ENCODE measurements at regions not wholly inside any gene's neighbourhood (a gene's known extent, or its start where the extent isn't known, plus 50 kb on each side); places are given as distances from the start of the nearest gene placed in this dataset.

DNA sequence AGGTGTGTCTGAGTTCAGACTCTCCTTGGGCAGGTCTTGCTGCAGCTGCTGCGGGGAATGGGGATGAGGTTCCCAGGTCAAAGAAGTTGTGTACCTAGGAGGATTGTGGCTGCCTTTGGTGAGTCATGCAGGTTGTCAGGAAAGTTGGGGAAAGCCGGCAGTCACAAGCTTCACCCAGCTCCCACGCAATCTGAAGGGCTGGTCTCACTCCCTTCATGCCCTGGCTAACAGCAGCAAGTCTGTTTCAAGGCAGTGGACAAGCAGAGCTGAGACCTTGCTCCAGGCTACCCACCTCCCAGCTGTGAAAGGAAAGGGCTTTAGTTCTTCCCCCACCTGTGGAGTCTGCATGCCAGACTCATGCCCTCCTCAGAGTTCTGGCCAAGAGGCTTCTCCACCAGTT, 287.2 kb downstream of the DTHD1 start:
- Mint-ChIP-seq H3K4me3 (no peak overlapping the region), H3K9me3 (no peaks in the 10 kb centered on the region), H3K36me3 (ENCODE audit: low read depth) (no peaks in the 10 kb centered on the region), H3K27ac (no peak overlapping the region), H3K27me3 (ENCODE audit: low read depth, poor library complexity) (peaks cover 6% of the 10 kb centered on the region), H3K4me1 (no peaks in the 10 kb centered on the region)
- TF ChIP-seq, protein P1, sequence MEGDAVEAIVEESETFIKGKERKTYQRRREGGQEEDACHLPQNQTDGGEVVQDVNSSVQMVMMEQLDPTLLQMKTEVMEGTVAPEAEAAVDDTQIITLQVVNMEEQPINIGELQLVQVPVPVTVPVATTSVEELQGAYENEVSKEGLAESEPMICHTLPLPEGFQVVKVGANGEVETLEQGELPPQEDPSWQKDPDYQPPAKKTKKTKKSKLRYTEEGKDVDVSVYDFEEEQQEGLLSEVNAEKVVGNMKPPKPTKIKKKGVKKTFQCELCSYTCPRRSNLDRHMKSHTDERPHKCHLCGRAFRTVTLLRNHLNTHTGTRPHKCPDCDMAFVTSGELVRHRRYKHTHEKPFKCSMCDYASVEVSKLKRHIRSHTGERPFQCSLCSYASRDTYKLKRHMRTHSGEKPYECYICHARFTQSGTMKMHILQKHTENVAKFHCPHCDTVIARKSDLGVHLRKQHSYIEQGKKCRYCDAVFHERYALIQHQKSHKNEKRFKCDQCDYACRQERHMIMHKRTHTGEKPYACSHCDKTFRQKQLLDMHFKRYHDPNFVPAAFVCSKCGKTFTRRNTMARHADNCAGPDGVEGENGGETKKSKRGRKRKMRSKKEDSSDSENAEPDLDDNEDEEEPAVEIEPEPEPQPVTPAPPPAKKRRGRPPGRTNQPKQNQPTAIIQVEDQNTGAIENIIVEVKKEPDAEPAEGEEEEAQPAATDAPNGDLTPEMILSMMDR (IDR thresholded peaks at IDR 0.05): no peak
- no peak for DNase-seq

DNA sequence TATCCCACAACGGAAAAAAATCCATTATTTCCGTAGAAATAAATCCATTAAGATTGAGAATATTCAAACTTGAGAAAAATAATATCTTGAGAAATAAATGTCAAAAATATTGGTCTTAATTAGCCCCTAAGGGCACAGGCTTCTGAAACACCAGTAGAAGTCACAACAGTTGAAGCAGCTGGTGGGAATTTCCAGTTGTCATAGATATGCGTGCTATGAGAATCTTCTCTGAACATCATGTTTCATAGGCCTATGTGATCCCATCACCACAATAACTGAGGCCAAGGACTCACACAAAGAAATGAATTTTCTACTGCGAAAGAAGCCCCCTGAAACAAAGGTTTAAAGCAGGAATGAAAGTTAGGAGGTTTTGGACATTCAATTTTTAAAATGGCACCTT, 292.0 kb downstream of the DTHD1 start:
- H3K9me3 Mint-ChIP-seq: peaks cover 15% of the 10 kb centered on the region
- DNase-seq: no peak
- H3K36me3 Mint-ChIP-seq (ENCODE audit: low read depth): no peaks in the 10 kb centered on the region
- no peaks in the 10 kb centered on the region for H3K4me1 Mint-ChIP-seq
- no peak overlapping the region for H3K27ac Mint-ChIP-seq
- TF ChIP-seq, protein P1 (IDR thresholded peaks at IDR 0.05): no peak
- H3K27me3 Mint-ChIP-seq (ENCODE audit: low read depth, poor library complexity): peaks cover 2% of the 10 kb centered on the region
- H3K4me3 Mint-ChIP-seq: no peak overlapping the region

DNA sequence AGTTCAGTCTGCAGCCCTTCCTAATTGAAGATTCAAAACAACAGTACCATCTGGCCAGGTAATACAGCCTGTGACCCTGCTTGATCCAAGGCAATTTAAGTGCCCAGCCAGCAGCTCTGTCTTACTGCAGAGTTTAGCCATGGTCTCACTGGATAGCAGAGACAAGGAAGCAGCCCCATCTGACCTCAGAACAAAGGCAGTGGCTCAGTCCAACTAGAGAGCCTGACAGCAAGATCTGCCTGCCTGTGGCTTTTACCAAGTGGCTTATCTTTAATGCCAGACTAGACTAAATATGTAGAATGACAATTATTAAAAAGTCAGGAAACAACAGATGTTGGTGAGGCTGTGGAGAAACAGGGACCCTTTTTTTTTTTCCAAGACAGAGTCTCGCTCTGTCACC, 293.4 kb downstream of the DTHD1 start:
- Mint-ChIP-seq H3K36me3 (ENCODE audit: low read depth) (no peaks in the 10 kb centered on the region), H3K27me3 (ENCODE audit: low read depth, poor library complexity) (peaks cover 2% of the 10 kb centered on the region), H3K9me3 (peaks cover 15% of the 10 kb centered on the region), H3K27ac (no peak overlapping the region), H3K4me1 (no peaks in the 10 kb centered on the region), H3K4me3 (no peak overlapping the region)
- no peak for DNase-seq
- TF ChIP-seq, protein P1 (IDR thresholded peaks at IDR 0.05): no peak

DNA sequence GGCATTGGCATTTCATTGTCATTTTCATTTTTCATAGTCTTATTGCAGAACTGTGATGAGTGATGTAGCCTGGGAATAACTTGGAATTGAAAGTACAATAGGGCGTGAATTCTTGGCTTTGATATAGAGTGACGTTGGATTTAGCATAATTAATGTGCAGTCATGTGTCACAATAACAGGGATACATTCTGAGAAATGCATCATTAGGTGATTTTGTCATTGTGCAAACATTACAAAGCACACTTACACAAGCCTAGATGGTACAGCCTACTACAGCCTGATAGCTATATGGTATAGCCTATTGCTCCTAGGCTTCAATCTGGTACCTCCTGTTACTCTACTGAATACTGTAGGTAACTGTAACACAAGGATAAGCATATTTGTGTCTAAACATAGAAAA, 300.8 kb downstream of the DTHD1 start:
- Mint-ChIP-seq H3K27ac (no peak overlapping the region), H3K4me1 (no peaks in the 10 kb centered on the region), H3K4me3 (no peak overlapping the region), H3K36me3 (ENCODE audit: low read depth) (no peaks in the 10 kb centered on the region), H3K27me3 (ENCODE audit: low read depth, poor library complexity) (peaks cover 7% of the 10 kb centered on the region), H3K9me3 (peaks cover 11% of the 10 kb centered on the region)
- TF ChIP-seq, protein P1 (IDR thresholded peaks at IDR 0.05): no peak
- no peak for DNase-seq

DNA sequence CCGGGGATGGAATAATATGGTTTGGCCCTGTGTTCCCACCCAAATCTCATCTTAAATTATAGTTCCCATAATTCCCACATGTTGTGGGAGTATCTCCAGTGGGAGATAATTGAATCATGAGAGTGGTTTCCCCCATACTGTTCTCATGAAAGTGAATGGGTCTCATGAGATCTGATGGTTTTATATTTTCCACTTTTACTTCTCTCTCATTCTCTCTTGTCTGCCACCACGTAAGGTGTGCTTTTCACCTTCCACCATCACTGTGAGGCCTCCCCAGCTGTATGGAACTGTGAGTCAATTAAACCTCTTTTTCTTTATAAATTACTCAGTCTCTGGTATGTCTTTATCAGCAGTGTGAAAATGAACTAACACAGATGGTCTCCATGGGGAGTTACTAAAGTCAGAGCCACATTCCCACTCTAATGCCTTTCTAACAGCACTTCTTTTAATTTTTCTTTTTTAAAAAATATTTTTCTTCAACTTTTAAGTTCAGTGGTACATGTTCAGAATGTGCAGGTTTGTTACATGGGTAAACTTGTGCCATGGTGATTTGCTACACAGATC, 306.6 kb downstream of the DTHD1 start:
- no peak overlapping the region for H3K27ac Mint-ChIP-seq
- TF ChIP-seq, protein P1 (IDR thresholded peaks at IDR 0.05): no peak
- H3K27me3 Mint-ChIP-seq (ENCODE audit: low read depth, poor library complexity): peaks cover 7% of the 10 kb centered on the region
- H3K4me1 Mint-ChIP-seq: no peaks in the 10 kb centered on the region
- no peak overlapping the region for H3K4me3 Mint-ChIP-seq
- DNase-seq: no peak
- no peaks in the 10 kb centered on the region for H3K36me3 Mint-ChIP-seq (ENCODE audit: low read depth)
- peaks cover 29% of the 10 kb centered on the region for H3K9me3 Mint-ChIP-seq

DNA sequence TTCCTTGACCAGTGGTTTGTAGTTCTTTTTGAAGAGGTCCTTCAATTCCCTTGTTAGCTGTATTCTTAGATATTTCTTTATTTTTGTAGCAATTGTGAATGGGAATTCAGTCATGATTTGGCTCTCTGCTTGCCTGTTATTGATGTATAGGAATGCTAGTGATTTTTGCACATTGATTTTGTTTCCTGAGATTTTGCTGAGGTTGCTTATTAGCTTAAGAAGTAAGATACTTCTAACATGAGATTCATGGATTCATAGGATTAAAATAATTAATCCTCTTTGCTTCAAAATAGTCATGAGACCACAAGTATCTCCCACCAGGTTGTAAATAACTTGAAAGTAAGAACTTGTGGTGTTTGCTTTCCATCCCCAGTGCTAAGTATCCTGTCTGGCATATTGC, 308.9 kb downstream of the DTHD1 start:
- peaks cover 7% of the 10 kb centered on the region for H3K27me3 Mint-ChIP-seq (ENCODE audit: low read depth, poor library complexity)

More for the DNA sequence above, 308.9 kb downstream of the DTHD1 start:
- no peaks in the 10 kb centered on the region for H3K36me3 Mint-ChIP-seq (ENCODE audit: low read depth)
- TF ChIP-seq, protein P1 (IDR thresholded peaks at IDR 0.05): no peak
- no peak for DNase-seq
- H3K4me1 Mint-ChIP-seq: no peaks in the 10 kb centered on the region
- H3K4me3 Mint-ChIP-seq: no peak overlapping the region
- no peak overlapping the region for H3K27ac Mint-ChIP-seq
- peaks cover 29% of the 10 kb centered on the region for H3K9me3 Mint-ChIP-seq
